Cardiac muscle cell (in vitro differentiated cells and primary cell): ENCODE measurements at regions not wholly inside any gene's neighbourhood (a gene's known extent, or its start where the extent isn't known, plus 50 kb on each side); places are given as distances from the start of the nearest gene placed in this dataset.

Source experiments
- DNase-seq, 2 donors: peaks; one replicate each; pipeline versions ENCODE4 v3.0.0 to v3.0.0-alpha.2; 2010 to 2017; ENCODE audit warnings: low read depth in 1 of 2, low spot score in 1 of 2
- H3K27ac ChIP-seq: fragments of 200-600 bp; sonication (generic); 2 replicates; pipeline ENCODE4 v1.5.1; 2016
- H3K27me3 ChIP-seq: fragments of 200-600 bp; sonication (generic); 2 replicates; pipeline ENCODE4 v1.6.0; 2016; ENCODE audit warnings: control low read depth
- H3K36me3 ChIP-seq: fragments of 200-600 bp; sonication (generic); 2 replicates; pipeline ENCODE4 v1.5.1; 2016; ENCODE audit warnings: control low read depth
- H3K4me1 ChIP-seq: fragments of 200-600 bp; sonication (generic); 2 replicates; pipeline ENCODE4 v1.8.1; 2017; ENCODE audit warnings: low read depth, mild to moderate bottlenecking, mixed run types
- H3K4me3 ChIP-seq: fragments of 200-600 bp; sonication (generic); 2 replicates; pipeline ENCODE4 v1.5.1; 2016; ENCODE audit warnings: mild to moderate bottlenecking
- H3K9me3 ChIP-seq: fragments of 200-600 bp; sonication (generic); 2 replicates; pipeline ENCODE4 v1.5.1; 2017; ENCODE audit warnings: low read depth, mild to moderate bottlenecking, control low read depth
- CTCF ChIP-seq: IDR thresholded peaks from 2 replicates; pipeline ENCODE4 v1.5.1; 2012; ENCODE audit warnings: low read depth, mild to moderate bottlenecking, low read length

GRCh38 chr20:60461993-60462392 lies 503.8 kb downstream of the CDH26 start:
- no peak for TF ChIP-seq CTCF
- DNase-seq = no peak
- H3K9me3 ChIP-seq = no peaks in the 10 kb centered on the region

GRCh38 chr20:60463798-60464197 lies 505.6 kb downstream of the CDH26 start:
- Histone ChIP-seq H3K4me1 (peaks cover 28% of the 10 kb centered on the region), H3K9me3 (no peaks in the 10 kb centered on the region), H3K4me3 (no peak overlapping the region), H3K36me3 (no peaks in the 10 kb centered on the region), H3K27ac (no peak overlapping the region), H3K27me3 (no peaks in the 10 kb centered on the region)
- TF ChIP-seq CTCF = no peak
- no peak for DNase-seq

More at GRCh38 chr20:60461993-60462392, 503.8 kb downstream of the CDH26 start:
- Histone ChIP-seq H3K4me3 (no peak overlapping the region), H3K27me3 (no peaks in the 10 kb centered on the region), H3K4me1 (peaks cover 37% of the 10 kb centered on the region), H3K36me3 (no peaks in the 10 kb centered on the region), H3K27ac (no peak overlapping the region)

GRCh38 chr20:60465439-60465838 lies 507.2 kb downstream of the CDH26 start:
- no peak overlapping the region for H3K27ac ChIP-seq
- no peaks in the 10 kb centered on the region for H3K27me3 ChIP-seq
- H3K36me3 ChIP-seq = no peaks in the 10 kb centered on the region
- H3K4me3 ChIP-seq = no peak overlapping the region
- H3K4me1 ChIP-seq = peaks cover 14% of the 10 kb centered on the region
- DNase-seq = no peak
- no peak for TF ChIP-seq CTCF
- H3K9me3 ChIP-seq = no peaks in the 10 kb centered on the region

GRCh38 chr20:60465993-60466686 lies 507.9 kb downstream of the CDH26 start:
- Histone ChIP-seq H3K4me3 (no peak overlapping the region), H3K36me3 (no peaks in the 10 kb centered on the region), H3K4me1 (peaks cover 13% of the 10 kb centered on the region), H3K27ac (no peak overlapping the region), H3K9me3 (no peaks in the 10 kb centered on the region), H3K27me3 (no peaks in the 10 kb centered on the region)
- TF ChIP-seq CTCF = no peak
- DNase-seq = no peak

- Histone ChIP-seq H3K27ac (no peak overlapping the region), H3K27me3 (no peaks in the 10 kb centered on the region), H3K9me3 (no peaks in the 10 kb centered on the region), H3K36me3 (no peaks in the 10 kb centered on the region), H3K4me1 (peaks cover 13% of the 10 kb centered on the region), H3K4me3 (no peak overlapping the region)
- TF ChIP-seq CTCF = no peak
- DNase-seq = no peak
Measured at GRCh38 chr20:60466687-60467022, 508.4 kb downstream of the CDH26 start.

GRCh38 chr20:60467078-60467477 lies 508.9 kb downstream of the CDH26 start:
- Histone ChIP-seq H3K4me3 (no peak overlapping the region), H3K27ac (no peak overlapping the region), H3K27me3 (no peaks in the 10 kb centered on the region), H3K36me3 (no peaks in the 10 kb centered on the region), H3K9me3 (no peaks in the 10 kb centered on the region), H3K4me1 (peaks cover 13% of the 10 kb centered on the region)
- no peak for DNase-seq
- no peak for TF ChIP-seq CTCF
